H1 (cell line): ENCODE measurements at regions not wholly inside any gene's neighbourhood (a gene's known extent, or its start where the extent isn't known, plus 50 kb on each side); places are given as distances from the start of the nearest gene placed in this dataset.

Source experiments
- CTCF ChIA-PET: fragments of 300-600 bp; sonication (Branson Sonifier 250); formaldehyde crosslinking; loops from one replicate; lab custom pipeline; 2021; ENCODE audit not compliant: partially characterized antibody; lab: Charles Lee
- POLR2A ChIA-PET: fragments of 300-600 bp; sonication (Branson Sonifier 250); formaldehyde crosslinking; loops from one replicate; lab custom pipeline; 2021; ENCODE audit warnings: inconsistent platforms; ENCODE audit not compliant: partially characterized antibody; lab: Charles Lee
- DNase-seq, 2 experiments: peaks; one replicate each; pipeline versions ENCODE4 v3.0.0 to v3.0.0-alpha.2; 2010 to 2022; ENCODE audit warnings: low spot score in 2 of 2, low read depth in 1 of 2, mixed read lengths in 1 of 2
- FAIRE-seq: peaks from 2 replicates; lab custom pipeline; 2011; peaks lifted over from hg19 to GRCh38; lab: Jason Lieb, UNC
- H2AFZ ChIP-seq: 2 replicates; pipeline ENCODE4 v1.8.1; 2012; ENCODE audit warnings: low read length, inconsistent platforms
- H2AK5ac ChIP-seq: 2 replicates; pipeline ENCODE4 v1.6.1; 2013; ENCODE audit warnings: low read depth, low read length
- H2BK120ac ChIP-seq: replicated peaks from 2 replicates; pipeline ENCODE3; 2013; ENCODE audit warnings: low read depth, low read length, inconsistent platforms
- H2BK12ac ChIP-seq: 2 replicates; pipeline ENCODE4 v1.6.1; 2013; ENCODE audit warnings: low read depth, low read length
- H2BK15ac ChIP-seq: 2 replicates; pipeline ENCODE4 v1.6.1; 2013; ENCODE audit warnings: low read length
- H2BK20ac ChIP-seq: 2 replicates; pipeline ENCODE4 v1.6.1; 2013; ENCODE audit warnings: low read length
- H2BK5ac ChIP-seq: 2 replicates; pipeline ENCODE4 v1.6.1; 2013; ENCODE audit warnings: low read depth, low read length
- H3K14ac ChIP-seq: 2 replicates; pipeline ENCODE4 v1.6.1; 2013; ENCODE audit warnings: inconsistent platforms; ENCODE audit not compliant: insufficient read length
- H3K18ac ChIP-seq: 2 replicates; pipeline ENCODE4 v1.6.1; 2013; ENCODE audit warnings: low read length; ENCODE audit errors: extremely low read depth
- H3K23ac ChIP-seq: 2 replicates; pipeline ENCODE4 v1.6.1; 2013; ENCODE audit warnings: inconsistent platforms; ENCODE audit not compliant: insufficient read length
- H3K23me2 ChIP-seq: 2 replicates; pipeline ENCODE4 v1.6.1; 2013; ENCODE audit warnings: low read depth, low read length
- H3K27ac ChIP-seq: 2 replicates; pipeline ENCODE4 v1.6.1; 2011; ENCODE audit warnings: low read depth, low read length, inconsistent platforms
- H3K27me3 ChIP-seq, 4 experiments: replicated peaks in 1 of 4; 1 replicate in 1 of 4; 2 replicates in 3 of 4; pipeline versions ENCODE4 v1.6.1 to v1.8.1; 2011 to 2013; ENCODE audit warnings: low read length in 3 of 4, mild to moderate bottlenecking in 3 of 4, inconsistent platforms in 2 of 4, mixed read lengths in 2 of 4, moderate library complexity in 1 of 4; ENCODE audit not compliant: control insufficient read depth in 3 of 4, insufficient read depth in 3 of 4; ENCODE audit errors: extremely low read depth in 1 of 4
- H3K36me3 ChIP-seq, 4 experiments: 2 replicates each; pipeline versions ENCODE4 v1.6.1 to v1.8.1; 2011 to 2013; ENCODE audit warnings: mild to moderate bottlenecking in 4 of 4, low read length in 3 of 4, moderate library complexity in 2 of 4, control low read depth in 1 of 4, inconsistent platforms in 1 of 4; ENCODE audit not compliant: insufficient read depth in 4 of 4, control insufficient read depth in 2 of 4
- H3K4ac ChIP-seq: replicated peaks from 2 replicates; pipeline ENCODE3; 2013; ENCODE audit warnings: low read length, low read depth, mixed read lengths, inconsistent platforms; ENCODE audit not compliant: insufficient read length
- H3K4me1 ChIP-seq, 4 experiments: replicated peaks in 1 of 4; 1 replicate in 1 of 4; 2 replicates in 3 of 4; pipeline versions ENCODE4 v1.6.1 to v1.8.1; 2011 to 2013; ENCODE audit warnings: low read length in 3 of 4, inconsistent platforms in 2 of 4, mixed read lengths in 1 of 4; ENCODE audit not compliant: insufficient read depth in 4 of 4, control insufficient read depth in 3 of 4
- H3K4me2 ChIP-seq, 2 experiments: 2 replicates each; pipeline versions ENCODE4 v1.6.1 to v1.8.1; 2011 to 2013; ENCODE audit warnings: low read depth in 2 of 2, low read length in 2 of 2, control low read depth in 1 of 2, inconsistent platforms in 1 of 2, mild to moderate bottlenecking in 1 of 2; ENCODE audit not compliant: insufficient read depth in 1 of 2
- H3K4me3 ChIP-seq, 4 experiments: fragments of 200-600, 300-600 bp in 1 of 4; sonication (generic), shearing (Covaris generic), sonication (Bioruptor Twin) in 1 of 4; 2 replicates each; pipeline versions ENCODE4 v1.5.1 to v1.8.1; 2011 to 2016; ENCODE audit warnings: low read length in 4 of 4, low read depth in 3 of 4, control low read depth in 2 of 4, inconsistent platforms in 2 of 4, mild to moderate bottlenecking in 2 of 4, mixed read lengths in 1 of 4, moderate library complexity in 1 of 4; ENCODE audit not compliant: insufficient read depth in 2 of 4; ENCODE audit errors: extremely low read depth in 1 of 4
- H3K56ac ChIP-seq: replicated peaks from 2 replicates; pipeline ENCODE3; 2013; ENCODE audit warnings: low read depth, mild to moderate bottlenecking, mixed read lengths, low read length, inconsistent platforms; ENCODE audit not compliant: insufficient read length
- H3K79me1 ChIP-seq: 2 replicates; pipeline ENCODE4 v1.6.1; 2013; ENCODE audit warnings: low read depth, low read length, control low read depth
- H3K79me2 ChIP-seq, 2 experiments: 2 replicates each; pipeline versions ENCODE4 v1.6.1 to v1.8.1; 2012 to 2013; ENCODE audit warnings: low read length in 2 of 2, mild to moderate bottlenecking in 2 of 2, inconsistent platforms in 1 of 2; ENCODE audit not compliant: insufficient read depth in 2 of 2, control insufficient read depth in 1 of 2
- H3K9ac ChIP-seq, 4 experiments: replicated peaks in 1 of 4; 1 replicate in 1 of 4; 2 replicates in 3 of 4; pipeline versions ENCODE4 v1.6.1 to v1.8.1; 2011 to 2013; ENCODE audit warnings: low read depth in 3 of 4, low read length in 3 of 4, control low read depth in 2 of 4, mild to moderate bottlenecking in 2 of 4, moderate library complexity in 2 of 4, inconsistent platforms in 1 of 4; ENCODE audit errors: extremely low read depth in 1 of 4
- H3K9me3 ChIP-seq, 2 experiments: 2 replicates each; pipeline versions ENCODE4 v1.6.1 to v1.8.1; 2012 to 2013; ENCODE audit warnings: mild to moderate bottlenecking in 2 of 2, moderate library complexity in 2 of 2, control low read depth in 1 of 2, inconsistent platforms in 1 of 2, low read depth in 1 of 2, low read length in 1 of 2, mixed read lengths in 1 of 2; ENCODE audit not compliant: insufficient read depth in 2 of 2
- H4K20me1 ChIP-seq, 2 experiments: replicated peaks in 1 of 2; 2 replicates each; pipeline versions ENCODE3 to v1.8.1; 2011 to 2013; ENCODE audit warnings: inconsistent platforms in 2 of 2, low read length in 2 of 2, mild to moderate bottlenecking in 1 of 2; ENCODE audit not compliant: insufficient read depth in 2 of 2, control insufficient read depth in 1 of 2
- H4K5ac ChIP-seq: 2 replicates; pipeline ENCODE4 v1.6.1; 2013; ENCODE audit warnings: low read length, low read depth, mixed read lengths, inconsistent platforms; ENCODE audit not compliant: insufficient read length
- H4K8ac ChIP-seq: 2 replicates; pipeline ENCODE4 v1.8.0; 2013; ENCODE audit warnings: mild to moderate bottlenecking, moderate library complexity, low read length, inconsistent platforms; ENCODE audit not compliant: insufficient read depth; ENCODE audit errors: extremely low read depth
- H4K91ac ChIP-seq: replicated peaks from 2 replicates; pipeline ENCODE3; 2013; ENCODE audit warnings: low read length, mixed read lengths, inconsistent platforms; ENCODE audit not compliant: insufficient read length
- BACH1 ChIP-seq: IDR thresholded peaks from 2 replicates; pipeline ENCODE4 v1.6.1; 2012; ENCODE audit warnings: low read length, improper control_type of control experiment
- EP300 ChIP-seq, 2 experiments: IDR thresholded peaks; 1 replicate in 1 of 2; 2 replicates in 1 of 2; pipeline ENCODE4 v1.6.1; 2011 to 2012; ENCODE audit warnings: low read depth in 2 of 2, low read length in 2 of 2, mild to moderate bottlenecking in 2 of 2, borderline replicate concordance in 1 of 2, inconsistent platforms in 1 of 2, moderate library complexity in 1 of 2
- KDM4A ChIP-seq: IDR thresholded peaks from one replicate; pipeline ENCODE4 v1.7.1; 2012; ENCODE audit warnings: low read depth, mild to moderate bottlenecking, moderate library complexity, low read length, inconsistent platforms; ENCODE audit not compliant: severe bottlenecking
- RNF2 ChIP-seq: fragments of 200-900, 300-1000 bp; sonication (generic); IDR thresholded peaks from 2 replicates; pipeline ENCODE4 v1.7.1; 2016; ENCODE audit warnings: borderline replicate concordance, low read depth, mild to moderate bottlenecking, antibody characterized with exemption, low read length; ENCODE audit not compliant: poor library complexity, severe bottlenecking; ENCODE audit errors: missing control alignments
- SIRT6 ChIP-seq: IDR thresholded peaks from one replicate; pipeline ENCODE4 v1.7.1; 2012; ENCODE audit warnings: low read length, inconsistent platforms
- YY1 ChIP-seq: IDR thresholded peaks from 2 replicates; pipeline ENCODE4 v1.6.1; 2011; ENCODE audit warnings: low read depth, mild to moderate bottlenecking, low read length
- ZNF274 ChIP-seq: IDR thresholded peaks from 2 replicates; pipeline ENCODE4 v1.7.0; 2012; ENCODE audit warnings: low read length, borderline replicate concordance; ENCODE audit errors: extremely low read depth
- WGBS, 2 experiments: shearing (Covaris generic) in 1 of 2; methylation state at CpG; one replicate each; pipeline versions ENCODE4 v1.1.6 to v1.1.7; 2013 to 2015; ENCODE audit warnings: low lambda C conversion rate in 2 of 2, mixed read lengths in 2 of 2, inconsistent platforms in 1 of 2, low coverage in 1 of 2, missing lambda C conversion rate in 1 of 2; ENCODE audit not compliant: insufficient replicate concordance in 2 of 2, insufficient coverage in 1 of 2, insufficient read length in 1 of 2; ENCODE audit errors: extremely low coverage in 1 of 2, missing lambda C conversion rate in 1 of 2; 5-methylcytosine and 5-hydroxymethylcytosine counted together
- TF ChIP-seq, protein P1 (sequence below), 3 experiments: IDR thresholded peaks; 1 replicate in 2 of 3; 2 replicates in 1 of 3; pipeline versions ENCODE4 v1.5.1 to v1.6.1; 2011; ENCODE audit warnings: low read length in 3 of 3, mild to moderate bottlenecking in 3 of 3, inconsistent platforms in 2 of 3, low read depth in 1 of 3, moderate library complexity in 1 of 3; ENCODE audit not compliant: insufficient read depth in 1 of 3; ENCODE audit errors: control extremely low read depth in 1 of 3

GRCh38 chr10:130655313-130656186 lies 519.4 kb downstream of the GLRX3 start:
- Histone ChIP-seq H2AFZ (no peak overlapping the region), H3K27ac (no peak overlapping the region), H3K79me1 (no peaks in the 10 kb centered on the region), H2BK12ac (0 out of 2 replicates have a peak overlapping the region, but pooled peaks have one; percentile 7), H2BK120ac (no peak overlapping the region), H3K79me2 (no peaks in the 10 kb centered on the region), H4K8ac (no peak overlapping the region; the same call in 1 of the 2 replicates), H4K91ac (no peak overlapping the region), H3K18ac (no peak overlapping the region), H4K20me1 (no peaks in the 10 kb centered on the region), H3K4me3 (no peak overlapping the region), H3K23me2 (peaks cover 2% of the 10 kb centered on the region; the same call in 1 of the 2 replicates), H3K9me3 (no peaks in the 10 kb centered on the region), H2BK20ac (no peak overlapping the region), H2BK15ac (no peak overlapping the region), H3K56ac (no peak overlapping the region), H3K23ac (no peak overlapping the region), H3K36me3 (no peaks in the 10 kb centered on the region), H3K9ac (no peak overlapping the region), H3K4me1 (peaks cover 0 to 6% (median 2%) of the 10 kb centered on the region in 4 experiments; a peak in 1 of 7 replicates), H4K5ac (no peak overlapping the region), H3K14ac (no peak overlapping the region), H3K4ac (no peak overlapping the region), H2AK5ac (no peak overlapping the region), H2BK5ac (no peak overlapping the region), H3K27me3 (no peaks in the 10 kb centered on the region), H3K4me2 (no peak overlapping the region)
- DNase-seq = no peak
- FAIRE-seq = no peak
- 95% methylated on average over 20 of the region's 31 CpGs; no CpG with 5 or more reads in 1 of the 2 experiments for WGBS, 2 experiments
- ChIA-PET POLR2A (no interaction called here), CTCF (interaction anchor here (0.7 to 1.3 kb wide), 3 partner anchors 28 to 203 kb away, joined by 3 to 4 read pairs (median 3); no protein-coding TSS in a partner anchor)
- TF ChIP-seq ZNF274 (no peak), RNF2 (no peak), YY1 (no peak), KDM4A (no peak), EP300 (IDR thresholded peaks at IDR 0.05; ENCODE audit: borderline replicate concordance in 1 of 2, low read depth in 2 of 2, low read length in 2 of 2) (no peak), BACH1 (no peak), SIRT6 (no peak)
- TF ChIP-seq, protein P1, sequence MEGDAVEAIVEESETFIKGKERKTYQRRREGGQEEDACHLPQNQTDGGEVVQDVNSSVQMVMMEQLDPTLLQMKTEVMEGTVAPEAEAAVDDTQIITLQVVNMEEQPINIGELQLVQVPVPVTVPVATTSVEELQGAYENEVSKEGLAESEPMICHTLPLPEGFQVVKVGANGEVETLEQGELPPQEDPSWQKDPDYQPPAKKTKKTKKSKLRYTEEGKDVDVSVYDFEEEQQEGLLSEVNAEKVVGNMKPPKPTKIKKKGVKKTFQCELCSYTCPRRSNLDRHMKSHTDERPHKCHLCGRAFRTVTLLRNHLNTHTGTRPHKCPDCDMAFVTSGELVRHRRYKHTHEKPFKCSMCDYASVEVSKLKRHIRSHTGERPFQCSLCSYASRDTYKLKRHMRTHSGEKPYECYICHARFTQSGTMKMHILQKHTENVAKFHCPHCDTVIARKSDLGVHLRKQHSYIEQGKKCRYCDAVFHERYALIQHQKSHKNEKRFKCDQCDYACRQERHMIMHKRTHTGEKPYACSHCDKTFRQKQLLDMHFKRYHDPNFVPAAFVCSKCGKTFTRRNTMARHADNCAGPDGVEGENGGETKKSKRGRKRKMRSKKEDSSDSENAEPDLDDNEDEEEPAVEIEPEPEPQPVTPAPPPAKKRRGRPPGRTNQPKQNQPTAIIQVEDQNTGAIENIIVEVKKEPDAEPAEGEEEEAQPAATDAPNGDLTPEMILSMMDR (IDR thresholded peaks at IDR 0.05; ENCODE audit: control extremely low read depth in 1 of 3, insufficient read depth in 1 of 3, low read depth in 1 of 3, low read length in 3 of 3) = peak in 1 of 3 experiments; percentile 25; a peak in 1 of 4 replicates
